Spleen (tissue), 11 donors: ENCODE measurements at regions not wholly inside any gene's neighbourhood (a gene's known extent, or its start where the extent isn't known, plus 50 kb on each side); places are given as distances from the start of the nearest gene placed in this dataset.

ENCODE experiments used
- DNase-seq: peaks from one replicate; pipeline ENCODE4 v3.0.0-alpha.2; 2020
- H3K27ac ChIP-seq, 8 donors: fragments of 200-600 bp; sonication (generic) in 7 of 8; 1 replicate in 4 of 8; 2 replicates in 4 of 8; pipeline versions ENCODE4 v1.5.0 to v1.8.0; 2016 to 2021; ENCODE audit warnings: inconsistent platforms in 4 of 8, mild to moderate bottlenecking in 4 of 8, moderate library complexity in 1 of 8
- H3K27me3 ChIP-seq, 7 donors: fragments of 200-600 bp; sonication (generic) in 6 of 7; replicated peaks in 1 of 7; 1 replicate in 4 of 7; 2 replicates in 3 of 7; pipeline versions ENCODE4 v1.5.0 to v1.8.0; 2016 to 2021; ENCODE audit warnings: inconsistent platforms in 3 of 7, mild to moderate bottlenecking in 1 of 7
- H3K36me3 ChIP-seq, 6 donors: fragments of 200-600 bp; sonication (generic) in 5 of 6; 1 replicate in 4 of 6; 2 replicates in 2 of 6; pipeline versions ENCODE4 v1.5.0 to v1.8.0; 2016 to 2021; ENCODE audit warnings: inconsistent platforms in 2 of 6
- H3K4me1 ChIP-seq, 6 donors: fragments of 200-600 bp; sonication (generic) in 5 of 6; 1 replicate in 3 of 6; 2 replicates in 3 of 6; pipeline versions ENCODE4 v1.5.0 to v1.8.0; 2016 to 2021; ENCODE audit warnings: inconsistent platforms in 3 of 6
- H3K4me3 ChIP-seq, 8 donors: fragments of 200-600 bp; sonication (generic) in 7 of 8; 1 replicate in 4 of 8; 2 replicates in 4 of 8; pipeline versions ENCODE4 v1.5.0 to v1.8.0; 2016 to 2021; ENCODE audit warnings: inconsistent platforms in 4 of 8, mild to moderate bottlenecking in 4 of 8, moderate library complexity in 2 of 8
- H3K9me3 ChIP-seq, 8 donors: fragments of 200-600 bp; sonication (generic) in 7 of 8; 1 replicate in 4 of 8; 2 replicates in 4 of 8; pipeline versions ENCODE4 v1.5.0 to v1.8.0; 2016 to 2021; ENCODE audit warnings: inconsistent platforms in 4 of 8
- POLR2A ChIP-seq, 3 donors: fragments of 450-650 bp; IDR thresholded peaks; one replicate each; pipeline ENCODE4 v1.5.1; 2017; ENCODE audit warnings: antibody characterized with exemption in 3 of 3, mild to moderate bottlenecking in 1 of 3
- POLR2AphosphoS5 ChIP-seq, 3 donors: sonication (generic); formaldehyde crosslinking; IDR thresholded peaks; one replicate each; pipeline ENCODE4 v1.5.1; 2017; ENCODE audit warnings: antibody characterized with exemption in 3 of 3
- WGBS, 5 donors: extraction: QIAGEN DNeasy Blood & Tissue Kit in 3 of 5; methylation state at CpG; one replicate each; pipeline versions ENCODE4 v1.1.5 to v1.1.7; 2013 to 2018; 5-methylcytosine and 5-hydroxymethylcytosine counted together
- intact Hi-C: fragments of 100-400 bp; cut with DNase I; formaldehyde crosslinking; loops from one replicate; pipeline ENCODE4 v1.15.0; 2023; ENCODE audit warnings: low total_unique reads
- TF ChIP-seq, protein P1 (sequence below), 11 experiments: fragments of 200-600 bp in 7 of 11; fragments of 450-650 bp in 4 of 11; sonication (generic) in 4 of 11; IDR thresholded peaks in 8 of 11; conservative IDR thresholded peaks in 3 of 11; 1 replicate in 7 of 11; 2 replicates in 4 of 11; pipeline versions ENCODE4 v1.4.0 to v1.8.0; 2016 to 2021; ENCODE audit warnings: antibody characterized with exemption in 11 of 11, inconsistent platforms in 4 of 11, mild to moderate bottlenecking in 1 of 11
- donor health status: healthy with polysubstance abuse.
- donor health status: DM: no; HTN: no; CAD: no; lungs with moderate emphysema.
- donor health status: DM: no; HTN: no; CAD: no.
- donor health status: Bipolar disorder and iron deficiency.
- donor health status: healthy.
- donor health status: DM: no; HTN: no; CAD: no.
- donor health status: DM: yes; HTN: yes; CAD: no.

DNA sequence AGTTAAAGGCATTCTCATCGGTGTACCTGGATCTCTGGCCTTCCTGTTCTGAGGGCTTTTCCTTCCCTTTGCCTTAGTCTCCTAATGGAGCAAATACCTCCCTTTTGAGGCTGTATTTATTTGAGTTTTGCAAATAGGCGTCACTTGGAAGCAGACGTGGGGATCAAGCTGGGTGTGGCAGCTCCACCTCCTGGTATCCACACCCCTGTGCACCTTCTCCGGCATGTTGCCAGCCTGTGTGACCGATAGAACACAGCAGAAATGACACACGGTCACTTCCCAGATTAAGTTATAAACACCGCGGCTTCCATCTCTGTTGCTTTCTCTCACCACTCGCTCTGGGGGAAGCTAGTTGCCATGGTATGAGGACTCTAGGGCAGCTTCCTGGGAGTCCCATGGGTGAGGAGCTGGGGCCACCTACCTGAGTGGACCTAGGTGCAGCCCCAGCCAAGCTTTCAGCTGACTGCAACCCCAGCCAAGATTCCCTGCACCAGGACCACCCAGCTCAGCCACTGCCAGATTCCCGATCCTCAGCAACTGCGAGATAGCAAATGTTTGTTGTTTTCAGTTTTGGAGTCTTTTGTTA lies 214.4 kb upstream of the MVB12B start:
- Histone ChIP-seq H3K4me3 (no peak overlapping the region), H3K4me1 (no peaks in the 10 kb centered on the region), H3K27ac (no peak overlapping the region), H3K36me3 (no peaks in the 10 kb centered on the region), H3K9me3 (no peaks in the 10 kb centered on the region), H3K27me3 (peaks cover 0 to 51% (median 0%) of the 10 kb centered on the region in 7 donors)
- WGBS, 5 donors: 85 to 90% (median 87%) methylated on average over 11 of the region's 11 CpGs
- TF ChIP-seq POLR2A (IDR thresholded peaks at IDR 0.05): no peak
- no peak for TF ChIP-seq POLR2AphosphoS5 (IDR thresholded peaks at IDR 0.05)
- TF ChIP-seq, protein P1, sequence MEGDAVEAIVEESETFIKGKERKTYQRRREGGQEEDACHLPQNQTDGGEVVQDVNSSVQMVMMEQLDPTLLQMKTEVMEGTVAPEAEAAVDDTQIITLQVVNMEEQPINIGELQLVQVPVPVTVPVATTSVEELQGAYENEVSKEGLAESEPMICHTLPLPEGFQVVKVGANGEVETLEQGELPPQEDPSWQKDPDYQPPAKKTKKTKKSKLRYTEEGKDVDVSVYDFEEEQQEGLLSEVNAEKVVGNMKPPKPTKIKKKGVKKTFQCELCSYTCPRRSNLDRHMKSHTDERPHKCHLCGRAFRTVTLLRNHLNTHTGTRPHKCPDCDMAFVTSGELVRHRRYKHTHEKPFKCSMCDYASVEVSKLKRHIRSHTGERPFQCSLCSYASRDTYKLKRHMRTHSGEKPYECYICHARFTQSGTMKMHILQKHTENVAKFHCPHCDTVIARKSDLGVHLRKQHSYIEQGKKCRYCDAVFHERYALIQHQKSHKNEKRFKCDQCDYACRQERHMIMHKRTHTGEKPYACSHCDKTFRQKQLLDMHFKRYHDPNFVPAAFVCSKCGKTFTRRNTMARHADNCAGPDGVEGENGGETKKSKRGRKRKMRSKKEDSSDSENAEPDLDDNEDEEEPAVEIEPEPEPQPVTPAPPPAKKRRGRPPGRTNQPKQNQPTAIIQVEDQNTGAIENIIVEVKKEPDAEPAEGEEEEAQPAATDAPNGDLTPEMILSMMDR (IDR thresholded peaks at IDR 0.05 in 8 of 11, conservative IDR thresholded peaks at IDR 0.05 in 3 of 11): no peak
- DNase-seq: peak; percentile 33
- intact Hi-C loops: no loop called here

DNA sequence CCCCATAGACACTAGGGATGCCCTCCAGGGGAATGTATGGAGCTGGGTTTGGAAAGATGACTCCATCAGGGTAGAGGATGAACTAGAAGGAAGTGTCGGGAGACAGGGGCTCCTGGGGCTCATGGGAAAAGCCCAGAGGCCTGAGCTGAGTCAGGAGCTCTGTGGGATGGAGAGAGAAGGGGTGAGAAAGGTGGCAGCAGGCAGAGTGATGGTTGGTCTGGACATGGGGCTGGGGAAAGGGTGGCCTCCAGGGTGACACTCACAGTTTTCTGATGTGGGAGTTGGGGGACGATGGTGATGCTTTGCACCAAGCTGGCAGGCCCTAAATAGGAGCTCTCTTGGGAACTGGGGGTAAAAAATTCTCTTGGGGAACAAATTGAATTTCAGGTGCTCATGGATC lies 213.5 kb upstream of the MVB12B start:
- WGBS, 5 donors: 70 to 81% (median 75%) methylated on average over 2 of the region's 2 CpGs
- Histone ChIP-seq H3K4me3 (no peak overlapping the region), H3K27ac (no peak overlapping the region), H3K4me1 (no peaks in the 10 kb centered on the region), H3K9me3 (no peaks in the 10 kb centered on the region), H3K27me3 (peaks cover 0 to 48% (median 0%) of the 10 kb centered on the region in 7 donors), H3K36me3 (no peaks in the 10 kb centered on the region)
- TF ChIP-seq POLR2A (IDR thresholded peaks at IDR 0.05) (no peak), POLR2AphosphoS5 (IDR thresholded peaks at IDR 0.05) (no peak)
- TF ChIP-seq, protein P1 (IDR thresholded peaks at IDR 0.05 in 8 of 11, conservative IDR thresholded peaks at IDR 0.05 in 3 of 11): no peak
- intact Hi-C loops: no loop called here
- DNase-seq: peak; percentile 16

DNA sequence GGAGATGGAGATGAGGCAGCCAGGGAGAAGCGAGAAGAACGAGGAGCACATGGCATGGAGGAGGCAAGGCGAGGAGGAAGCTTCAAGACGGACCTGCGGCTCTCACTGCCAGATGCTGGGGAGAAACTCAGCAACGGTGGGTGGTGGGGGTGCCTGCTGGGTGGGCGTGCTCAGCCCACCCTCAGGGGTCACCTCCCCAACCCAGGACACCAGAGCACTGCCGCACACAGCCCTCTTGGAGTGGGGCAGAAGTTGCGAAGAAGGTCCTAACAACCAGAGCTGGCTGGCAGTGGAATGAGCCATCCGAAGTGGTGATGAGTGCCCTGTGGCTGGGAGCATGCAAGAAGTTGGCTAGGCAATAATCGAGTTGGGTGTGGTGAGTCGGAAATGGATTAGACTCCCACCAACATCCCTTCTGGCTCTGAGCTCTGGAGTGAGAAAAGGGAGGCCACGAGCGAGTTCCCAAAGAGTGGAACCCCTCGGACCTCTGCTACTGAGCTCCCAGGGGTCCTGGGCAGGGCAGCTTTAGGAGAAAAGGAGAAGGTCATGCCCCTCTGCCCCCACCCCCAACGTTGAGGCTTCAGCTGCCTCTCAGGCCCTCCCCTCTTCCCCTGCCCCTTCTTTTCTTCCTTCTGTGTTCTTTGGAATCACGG lies 212.7 kb upstream of the MVB12B start:
- TF ChIP-seq, protein P1 (IDR thresholded peaks at IDR 0.05 in 8 of 11, conservative IDR thresholded peaks at IDR 0.05 in 3 of 11): no peak
- no peak for TF ChIP-seq POLR2AphosphoS5 (IDR thresholded peaks at IDR 0.05)
- TF ChIP-seq POLR2A (IDR thresholded peaks at IDR 0.05): no peak
- Histone ChIP-seq H3K4me3 (no peak overlapping the region), H3K27me3 (peaks cover 0 to 43% (median 0%) of the 10 kb centered on the region in 7 donors), H3K27ac (no peak overlapping the region), H3K36me3 (no peaks in the 10 kb centered on the region), H3K9me3 (no peaks in the 10 kb centered on the region), H3K4me1 (no peaks in the 10 kb centered on the region)
- DNase-seq: peak; percentile 53
- intact Hi-C loops: no loop called here
- WGBS, 5 donors: 71 to 88% (median 78%) methylated on average over 17 of the region's 17 CpGs

DNA sequence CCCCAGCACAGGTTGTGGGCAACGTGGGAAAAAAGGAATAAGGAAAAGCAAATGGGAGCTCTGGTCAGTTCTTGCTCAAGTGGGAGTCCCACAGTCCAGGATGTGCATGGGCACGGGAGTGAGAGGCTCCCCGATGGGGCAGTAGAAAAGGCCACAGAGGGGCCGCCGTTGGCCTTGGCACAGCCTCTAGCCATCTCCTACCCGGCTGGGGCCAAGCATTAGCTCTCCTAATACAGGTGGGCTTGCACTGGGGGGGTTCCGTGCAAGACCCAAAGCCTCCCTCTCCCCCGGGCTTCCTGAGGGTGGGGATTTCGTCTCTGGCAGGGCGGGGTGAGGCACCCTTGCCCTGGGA lies 212.2 kb upstream of the MVB12B start:
- no peaks in the 10 kb centered on the region for H3K9me3 ChIP-seq
- H3K4me3 ChIP-seq: no peak overlapping the region
- peaks cover 0 to 42% (median 0%) of the 10 kb centered on the region in 7 donors for H3K27me3 ChIP-seq
- TF ChIP-seq, protein P1 (IDR thresholded peaks at IDR 0.05 in 8 of 11, conservative IDR thresholded peaks at IDR 0.05 in 3 of 11): no peak
- no peak for TF ChIP-seq POLR2A (IDR thresholded peaks at IDR 0.05)
- TF ChIP-seq POLR2AphosphoS5 (IDR thresholded peaks at IDR 0.05): no peak
- no peak overlapping the region for H3K27ac ChIP-seq
- WGBS, 5 donors: 63 to 84% (median 73%) methylated on average over 9 to 10 of the region's 10 CpGs
- no peaks in the 10 kb centered on the region for H3K36me3 ChIP-seq
- intact Hi-C loops: no loop called here
- H3K4me1 ChIP-seq: no peaks in the 10 kb centered on the region
- DNase-seq: peak; percentile 55
